WTC11 (cell line): ENCODE measurements at regions not wholly inside any gene's neighbourhood (a gene's known extent, or its start where the extent isn't known, plus 50 kb on each side); places are given as distances from the start of the nearest gene placed in this dataset.

ENCODE experiments used
- ATAC-seq: fragments of 200-7000 bp; cut with Tn5 transposase; 2 replicates; pipeline ENCODE4 v1.10.0; 2021; ENCODE audit warnings: mild to moderate bottlenecking, moderate library complexity
- CTCF ChIA-PET: fragments of 300-600 bp; sonication (Branson Sonifier 250); formaldehyde crosslinking; loops from one replicate; lab custom pipeline; 2021; ENCODE audit warnings: antibody characterized with exemption; lab: Charles Lee
- POLR2A ChIA-PET: fragments of 350-600 bp; sonication (Branson Sonifier 250); formaldehyde crosslinking; loops from one replicate; lab custom pipeline; 2021; ENCODE audit warnings: antibody characterized with exemption; lab: Charles Lee
- DNase-seq: peaks from one replicate; pipeline ENCODE4 v3.0.0; 2021; ENCODE audit warnings: low spot score
- H3K27ac Mint-ChIP-seq: 2 replicates; pipeline ENCODE4 v1.8.0; 2021; ENCODE audit warnings: mixed read lengths
- H3K27me3 Mint-ChIP-seq: 2 replicates; pipeline ENCODE4 v1.8.0; 2021; ENCODE audit warnings: low read depth, mild to moderate bottlenecking, moderate library complexity, mixed read lengths
- H3K36me3 Mint-ChIP-seq: 2 replicates; pipeline ENCODE4 v1.8.0; 2021; ENCODE audit warnings: mixed read lengths
- H3K4me1 Mint-ChIP-seq: 2 replicates; pipeline ENCODE4 v1.8.0; 2022; ENCODE audit warnings: mixed read lengths
- H3K4me3 Mint-ChIP-seq: 2 replicates; pipeline ENCODE4 v1.8.0; 2021; ENCODE audit warnings: mild to moderate bottlenecking, moderate library complexity, mixed read lengths
- H3K9me3 Mint-ChIP-seq: 2 replicates; pipeline ENCODE4 v1.8.0; 2021; ENCODE audit warnings: mixed read lengths
- AR ChIP-seq: fragments of 250-450 bp; sonication (Bioruptor Pico); IDR thresholded peaks from 2 replicates; pipeline ENCODE4 v1.9.0; 2021; ENCODE audit warnings: mild to moderate bottlenecking
- CBFB ChIP-seq: sonication (generic); formaldehyde crosslinking; IDR thresholded peaks from 2 replicates; pipeline ENCODE4 v1.8.1; 2022; ENCODE audit warnings: mild to moderate bottlenecking, low read depth, missing genetic modification reagents
- ELF4 ChIP-seq: sonication (generic); formaldehyde crosslinking; IDR thresholded peaks from 2 replicates; pipeline ENCODE4 v1.8.1; 2022; ENCODE audit warnings: low read depth, mild to moderate bottlenecking, moderate library complexity, missing genetic modification reagents
- FOXK1 ChIP-seq: sonication (generic); formaldehyde crosslinking; IDR thresholded peaks from 2 replicates; pipeline ENCODE4 v1.8.0; 2022; ENCODE audit warnings: mild to moderate bottlenecking, moderate library complexity, missing genetic modification reagents
- FOXP1 ChIP-seq: sonication (generic); formaldehyde crosslinking; IDR thresholded peaks from 2 replicates; pipeline ENCODE4 v1.8.0; 2022; ENCODE audit warnings: missing genetic modification reagents, mild to moderate bottlenecking, moderate library complexity, borderline replicate concordance
- GRHL2 ChIP-seq: fragments of 250-450 bp; sonication (Bioruptor Pico); IDR thresholded peaks from 2 replicates; pipeline ENCODE4 v1.8.0; 2022; ENCODE audit warnings: mild to moderate bottlenecking, moderate library complexity; ENCODE audit not compliant: insufficient replicate concordance, severe bottlenecking
- GTF2I ChIP-seq: fragments of 250-450 bp; sonication (Bioruptor Pico); conservative IDR thresholded peaks from 2 replicates; pipeline ENCODE4 v1.4.0; 2021; ENCODE audit warnings: mild to moderate bottlenecking
- HMGA2 ChIP-seq: fragments of 250-450 bp; sonication (Bioruptor Pico); IDR thresholded peaks from 2 replicates; pipeline ENCODE4 v1.4.0; 2021; ENCODE audit warnings: mild to moderate bottlenecking, moderate library complexity
- KAT7 ChIP-seq: sonication (generic); formaldehyde crosslinking; IDR thresholded peaks from 2 replicates; pipeline ENCODE4 v1.8.1; 2023; ENCODE audit warnings: missing genetic modification reagents, mild to moderate bottlenecking, borderline replicate concordance
- NFE2L1 ChIP-seq: sonication (generic); formaldehyde crosslinking; IDR thresholded peaks from 2 replicates; pipeline ENCODE4 v1.8.1; 2023; ENCODE audit warnings: missing genetic modification reagents
- STAT6 ChIP-seq: sonication (generic); formaldehyde crosslinking; conservative IDR thresholded peaks from 2 replicates; pipeline ENCODE4 v1.8.1; 2023; ENCODE audit warnings: mild to moderate bottlenecking, low read depth, missing genetic modification reagents, moderate library complexity
- TEAD4 ChIP-seq: sonication (generic); formaldehyde crosslinking; IDR thresholded peaks from 2 replicates; pipeline ENCODE4 v1.8.0; 2022; ENCODE audit warnings: mild to moderate bottlenecking, missing genetic modification reagents
- ZNF232 ChIP-seq: sonication (generic); formaldehyde crosslinking; IDR thresholded peaks from 2 replicates; pipeline ENCODE4 v1.8.0; 2022; ENCODE audit warnings: mild to moderate bottlenecking, missing genetic modification reagents
- ZNF263 ChIP-seq: sonication (generic); formaldehyde crosslinking; IDR thresholded peaks from 2 replicates; pipeline ENCODE4 v1.8.1; 2022; ENCODE audit warnings: low read depth, mild to moderate bottlenecking, moderate library complexity, missing genetic modification reagents
- ZNF317 ChIP-seq: sonication (generic); formaldehyde crosslinking; IDR thresholded peaks from 2 replicates; pipeline ENCODE4 v1.8.1; 2023; ENCODE audit warnings: low read depth, mild to moderate bottlenecking, moderate library complexity, missing genetic modification reagents, borderline replicate concordance
- ZNF396 ChIP-seq: fragments of 250-450 bp; sonication (Bioruptor Pico); IDR thresholded peaks from 2 replicates; pipeline ENCODE4 v1.8.0; 2021; ENCODE audit warnings: mild to moderate bottlenecking, moderate library complexity, borderline replicate concordance
- TF ChIP-seq, protein P1 (sequence below): sonication (generic); formaldehyde crosslinking; conservative IDR thresholded peaks from 2 replicates; pipeline ENCODE4 v1.8.1; 2022; ENCODE audit warnings: mild to moderate bottlenecking, missing genetic modification reagents
- TF ChIP-seq, protein P2 (sequence below): sonication (generic); formaldehyde crosslinking; IDR thresholded peaks from 2 replicates; pipeline ENCODE4 v1.8.1; 2023; ENCODE audit warnings: mild to moderate bottlenecking, moderate library complexity, missing genetic modification reagents
- TF ChIP-seq, protein P3 (sequence below): sonication (generic); formaldehyde crosslinking; IDR thresholded peaks from 2 replicates; pipeline ENCODE4 v1.8.1; 2023; ENCODE audit warnings: mild to moderate bottlenecking, missing genetic modification reagents, borderline replicate concordance

DNA sequence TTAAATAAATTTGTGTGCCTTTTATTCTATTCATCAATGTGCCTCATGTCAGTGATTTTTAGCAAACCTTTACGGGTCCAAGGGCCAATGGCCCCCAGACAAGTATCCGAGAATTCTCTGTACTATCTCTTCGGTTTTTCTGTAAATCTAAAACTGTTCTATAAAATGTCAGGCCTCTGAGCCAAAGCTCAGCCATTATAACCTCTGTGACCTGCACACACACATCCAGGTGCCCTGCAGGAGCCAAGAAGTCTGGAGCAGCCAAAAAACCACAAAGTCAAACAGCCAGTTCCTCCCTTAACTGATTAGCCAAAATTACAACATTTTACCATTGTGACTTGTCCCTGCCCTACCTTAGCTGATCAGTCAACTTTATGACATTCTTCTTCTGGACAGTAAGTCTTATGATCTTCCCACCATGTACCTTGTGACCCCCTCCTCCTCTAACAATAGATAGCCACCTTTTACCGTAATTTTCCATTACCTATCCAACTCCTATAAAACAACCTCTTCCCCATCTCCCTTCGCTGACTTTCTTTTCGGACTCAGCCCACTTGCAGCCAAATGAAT, 363.8 kb downstream of the SEMA3D start (continued):
- TF ChIP-seq AR (CRISPR knock-in tag) (no peak), ZNF396 (no peak), GRHL2 (no peak), HMGA2 (CRISPR knock-in tag) (no peak)
- TF ChIP-seq, protein P1, sequence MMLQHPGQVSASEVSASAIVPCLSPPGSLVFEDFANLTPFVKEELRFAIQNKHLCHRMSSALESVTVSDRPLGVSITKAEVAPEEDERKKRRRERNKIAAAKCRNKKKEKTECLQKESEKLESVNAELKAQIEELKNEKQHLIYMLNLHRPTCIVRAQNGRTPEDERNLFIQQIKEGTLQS (CRISPR knock-in tag), result no peak

GRCh38 chr7:84821671-84822534, 365.0 kb downstream of the SEMA3D start:
- Mint-ChIP-seq H3K27ac (no peak overlapping the region), H3K36me3 (no peaks in the 10 kb centered on the region), H3K4me3 (no peak overlapping the region), H3K4me1 (peaks cover 25% of the 10 kb centered on the region), H3K9me3 (peaks cover 12% of the 10 kb centered on the region), H3K27me3 (no peaks in the 10 kb centered on the region)
- ChIA-PET POLR2A (no interaction called here), CTCF (no interaction called here)
- TF ChIP-seq, protein P2, sequence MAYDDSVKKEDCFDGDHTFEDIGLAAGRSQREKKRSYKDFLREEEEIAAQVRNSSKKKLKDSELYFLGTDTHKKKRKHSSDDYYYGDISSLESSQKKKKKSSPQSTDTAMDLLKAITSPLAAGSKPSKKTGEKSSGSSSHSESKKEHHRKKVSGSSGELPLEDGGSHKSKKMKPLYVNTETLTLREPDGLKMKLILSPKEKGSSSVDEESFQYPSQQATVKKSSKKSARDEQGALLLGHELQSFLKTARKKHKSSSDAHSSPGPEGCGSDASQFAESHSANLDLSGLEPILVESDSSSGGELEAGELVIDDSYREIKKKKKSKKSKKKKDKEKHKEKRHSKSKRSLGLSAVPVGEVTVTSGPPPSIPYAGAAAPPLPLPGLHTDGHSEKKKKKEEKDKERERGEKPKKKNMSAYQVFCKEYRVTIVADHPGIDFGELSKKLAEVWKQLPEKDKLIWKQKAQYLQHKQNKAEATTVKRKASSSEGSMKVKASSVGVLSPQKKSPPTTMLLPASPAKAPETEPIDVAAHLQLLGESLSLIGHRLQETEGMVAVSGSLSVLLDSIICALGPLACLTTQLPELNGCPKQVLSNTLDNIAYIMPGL (CRISPR knock-in tag), result no peak
- TF ChIP-seq ELF4 (CRISPR knock-in tag) (no peak), GTF2I (CRISPR knock-in tag) (no peak), ZNF232 (CRISPR knock-in tag) (no peak)
- DNase-seq, result no peak
- ATAC-seq, result no peak

GRCh38 chr7:84820481-84820880, 366.4 kb downstream of the SEMA3D start:
- no peak for DNase-seq
- TF ChIP-seq STAT6 (CRISPR knock-in tag) (no peak), TEAD4 (CRISPR knock-in tag) (no peak), ZNF317 (no peak), ELF4 (CRISPR knock-in tag) (no peak), ZNF396 (no peak), NFE2L1 (CRISPR knock-in tag) (no peak), FOXP1 (CRISPR knock-in tag) (no peak), ZNF263 (no peak), FOXK1 (CRISPR knock-in tag) (no peak), CBFB (CRISPR knock-in tag) (no peak), KAT7 (CRISPR knock-in tag) (no peak)
- TF ChIP-seq, protein P3, sequence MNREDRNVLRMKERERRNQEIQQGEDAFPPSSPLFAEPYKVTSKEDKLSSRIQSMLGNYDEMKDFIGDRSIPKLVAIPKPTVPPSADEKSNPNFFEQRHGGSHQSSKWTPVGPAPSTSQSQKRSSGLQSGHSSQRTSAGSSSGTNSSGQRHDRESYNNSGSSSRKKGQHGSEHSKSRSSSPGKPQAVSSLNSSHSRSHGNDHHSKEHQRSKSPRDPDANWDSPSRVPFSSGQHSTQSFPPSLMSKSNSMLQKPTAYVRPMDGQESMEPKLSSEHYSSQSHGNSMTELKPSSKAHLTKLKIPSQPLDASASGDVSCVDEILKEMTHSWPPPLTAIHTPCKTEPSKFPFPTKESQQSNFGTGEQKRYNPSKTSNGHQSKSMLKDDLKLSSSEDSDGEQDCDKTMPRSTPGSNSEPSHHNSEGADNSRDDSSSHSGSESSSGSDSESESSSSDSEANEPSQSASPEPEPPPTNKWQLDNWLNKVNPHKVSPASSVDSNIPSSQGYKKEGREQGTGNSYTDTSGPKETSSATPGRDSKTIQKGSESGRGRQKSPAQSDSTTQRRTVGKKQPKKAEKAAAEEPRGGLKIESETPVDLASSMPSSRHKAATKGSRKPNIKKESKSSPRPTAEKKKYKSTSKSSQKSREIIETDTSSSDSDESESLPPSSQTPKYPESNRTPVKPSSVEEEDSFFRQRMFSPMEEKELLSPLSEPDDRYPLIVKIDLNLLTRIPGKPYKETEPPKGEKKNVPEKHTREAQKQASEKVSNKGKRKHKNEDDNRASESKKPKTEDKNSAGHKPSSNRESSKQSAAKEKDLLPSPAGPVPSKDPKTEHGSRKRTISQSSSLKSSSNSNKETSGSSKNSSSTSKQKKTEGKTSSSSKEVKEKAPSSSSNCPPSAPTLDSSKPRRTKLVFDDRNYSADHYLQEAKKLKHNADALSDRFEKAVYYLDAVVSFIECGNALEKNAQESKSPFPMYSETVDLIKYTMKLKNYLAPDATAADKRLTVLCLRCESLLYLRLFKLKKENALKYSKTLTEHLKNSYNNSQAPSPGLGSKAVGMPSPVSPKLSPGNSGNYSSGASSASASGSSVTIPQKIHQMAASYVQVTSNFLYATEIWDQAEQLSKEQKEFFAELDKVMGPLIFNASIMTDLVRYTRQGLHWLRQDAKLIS (CRISPR knock-in tag), result no peak
- ATAC-seq, result no peak
- ChIA-PET POLR2A (no interaction called here), CTCF (no interaction called here)
- no peaks in the 10 kb centered on the region for H3K27me3 Mint-ChIP-seq
- no peak overlapping the region for H3K27ac Mint-ChIP-seq
- peaks cover 25% of the 10 kb centered on the region for H3K4me1 Mint-ChIP-seq
- H3K9me3 Mint-ChIP-seq, result peaks cover 12% of the 10 kb centered on the region
- no peaks in the 10 kb centered on the region for H3K36me3 Mint-ChIP-seq
- H3K4me3 Mint-ChIP-seq, result no peak overlapping the region
